ENCODE measurements at regions not wholly inside any gene's neighbourhood (a gene's known extent, or its start where the extent isn't known, plus 50 kb on each side); places are given as distances from the start of the nearest gene placed in this dataset.

DNA sequence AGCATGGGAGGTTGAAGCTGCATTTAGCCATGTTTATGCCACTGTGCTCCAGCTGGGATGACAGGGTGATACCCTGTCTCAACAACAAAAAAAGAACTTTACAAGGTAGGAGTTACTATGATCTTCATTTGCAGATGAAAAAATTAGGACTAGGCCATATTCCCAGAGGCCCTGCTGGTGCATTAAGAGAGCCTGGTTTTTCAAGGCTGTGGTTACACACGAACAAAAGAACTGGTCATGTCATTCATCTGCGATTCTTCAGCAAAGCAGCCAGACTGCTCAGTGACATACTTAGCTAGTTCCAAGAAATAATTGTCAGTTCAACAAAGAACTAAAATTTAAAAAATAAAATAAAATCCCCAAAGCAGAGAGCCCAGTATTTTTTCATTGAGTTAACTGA is 66.1 kb upstream of the SLC22A15 start:
- TF ChIP-seq, protein P1, sequence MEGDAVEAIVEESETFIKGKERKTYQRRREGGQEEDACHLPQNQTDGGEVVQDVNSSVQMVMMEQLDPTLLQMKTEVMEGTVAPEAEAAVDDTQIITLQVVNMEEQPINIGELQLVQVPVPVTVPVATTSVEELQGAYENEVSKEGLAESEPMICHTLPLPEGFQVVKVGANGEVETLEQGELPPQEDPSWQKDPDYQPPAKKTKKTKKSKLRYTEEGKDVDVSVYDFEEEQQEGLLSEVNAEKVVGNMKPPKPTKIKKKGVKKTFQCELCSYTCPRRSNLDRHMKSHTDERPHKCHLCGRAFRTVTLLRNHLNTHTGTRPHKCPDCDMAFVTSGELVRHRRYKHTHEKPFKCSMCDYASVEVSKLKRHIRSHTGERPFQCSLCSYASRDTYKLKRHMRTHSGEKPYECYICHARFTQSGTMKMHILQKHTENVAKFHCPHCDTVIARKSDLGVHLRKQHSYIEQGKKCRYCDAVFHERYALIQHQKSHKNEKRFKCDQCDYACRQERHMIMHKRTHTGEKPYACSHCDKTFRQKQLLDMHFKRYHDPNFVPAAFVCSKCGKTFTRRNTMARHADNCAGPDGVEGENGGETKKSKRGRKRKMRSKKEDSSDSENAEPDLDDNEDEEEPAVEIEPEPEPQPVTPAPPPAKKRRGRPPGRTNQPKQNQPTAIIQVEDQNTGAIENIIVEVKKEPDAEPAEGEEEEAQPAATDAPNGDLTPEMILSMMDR (IDR thresholded peaks at IDR 0.05), result no peak
- no peak for TF ChIP-seq POLR2AphosphoS5 (IDR thresholded peaks at IDR 0.05; ENCODE audit: insufficient read depth in 1 of 2, low read depth in 1 of 2)

All from vagina (tissue), 2 donors.